ENCODE measurements at regions not wholly inside any gene's neighbourhood (a gene's known extent, or its start where the extent isn't known, plus 50 kb on each side); places are given as distances from the start of the nearest gene placed in this dataset.

DNA sequence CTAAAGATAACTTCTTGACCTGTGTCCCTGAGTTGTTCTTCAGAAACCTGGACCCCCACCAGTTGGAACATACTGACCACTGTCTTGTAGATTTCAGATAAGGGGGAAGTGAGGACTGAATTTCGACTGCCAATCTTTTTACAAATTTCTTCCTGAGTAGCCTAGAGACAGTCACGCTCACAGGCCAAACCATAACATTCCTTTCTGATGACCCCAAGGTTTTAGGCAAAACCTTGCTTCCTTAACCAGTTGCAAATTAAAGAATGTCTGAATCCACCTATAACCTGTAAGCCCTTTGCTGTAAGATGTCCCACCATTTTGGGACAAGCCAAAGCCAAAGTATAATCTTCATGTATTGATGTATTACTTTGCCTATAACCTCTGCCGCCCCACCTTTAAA, 306.9 kb downstream of the LRFN2 start:
- Mint-ChIP-seq H3K9me3 (ENCODE audit: unreplicated experiment) (peaks cover 2% of the 10 kb centered on the region), H3K27me3 (ENCODE audit: unreplicated experiment) (peaks cover 2% of the 10 kb centered on the region), H3K4me1 (ENCODE audit: low read depth, unreplicated experiment) (peaks cover 6% of the 10 kb centered on the region), H3K4me3 (ENCODE audit: unreplicated experiment) (no peak overlapping the region), H3K36me3 (ENCODE audit: unreplicated experiment) (peaks cover 4% of the 10 kb centered on the region), H3K27ac (ENCODE audit: unreplicated experiment) (no peak overlapping the region)
- TF ChIP-seq, protein P1, sequence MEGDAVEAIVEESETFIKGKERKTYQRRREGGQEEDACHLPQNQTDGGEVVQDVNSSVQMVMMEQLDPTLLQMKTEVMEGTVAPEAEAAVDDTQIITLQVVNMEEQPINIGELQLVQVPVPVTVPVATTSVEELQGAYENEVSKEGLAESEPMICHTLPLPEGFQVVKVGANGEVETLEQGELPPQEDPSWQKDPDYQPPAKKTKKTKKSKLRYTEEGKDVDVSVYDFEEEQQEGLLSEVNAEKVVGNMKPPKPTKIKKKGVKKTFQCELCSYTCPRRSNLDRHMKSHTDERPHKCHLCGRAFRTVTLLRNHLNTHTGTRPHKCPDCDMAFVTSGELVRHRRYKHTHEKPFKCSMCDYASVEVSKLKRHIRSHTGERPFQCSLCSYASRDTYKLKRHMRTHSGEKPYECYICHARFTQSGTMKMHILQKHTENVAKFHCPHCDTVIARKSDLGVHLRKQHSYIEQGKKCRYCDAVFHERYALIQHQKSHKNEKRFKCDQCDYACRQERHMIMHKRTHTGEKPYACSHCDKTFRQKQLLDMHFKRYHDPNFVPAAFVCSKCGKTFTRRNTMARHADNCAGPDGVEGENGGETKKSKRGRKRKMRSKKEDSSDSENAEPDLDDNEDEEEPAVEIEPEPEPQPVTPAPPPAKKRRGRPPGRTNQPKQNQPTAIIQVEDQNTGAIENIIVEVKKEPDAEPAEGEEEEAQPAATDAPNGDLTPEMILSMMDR (IDR thresholded peaks at IDR 0.05; ENCODE audit: partially characterized antibody, unreplicated experiment), result no peak
- no peak for DNase-seq

DNA sequence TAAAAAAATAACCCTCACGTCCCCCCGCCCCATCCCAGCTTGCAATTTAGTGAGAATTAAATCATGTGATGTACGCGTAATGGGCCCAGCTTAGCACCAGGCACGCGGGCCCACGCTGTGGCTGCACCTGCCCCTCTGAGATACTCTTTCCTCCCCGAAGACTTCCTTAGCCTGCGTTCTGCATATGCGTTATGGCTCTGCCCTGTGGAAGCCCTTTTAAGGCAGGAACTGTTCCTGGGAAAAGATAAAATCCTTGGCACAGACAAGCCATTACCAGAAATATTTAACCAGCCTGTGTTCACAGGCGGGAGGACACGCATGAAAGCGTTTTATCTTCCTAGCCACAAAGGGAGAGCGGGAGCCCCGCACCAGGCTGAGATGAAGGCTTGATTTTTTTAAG, 311.0 kb downstream of the LRFN2 start:
- peaks cover 2% of the 10 kb centered on the region for H3K27me3 Mint-ChIP-seq (ENCODE audit: unreplicated experiment)
- no peak overlapping the region for H3K4me3 Mint-ChIP-seq (ENCODE audit: unreplicated experiment)
- TF ChIP-seq, protein P1 (IDR thresholded peaks at IDR 0.05; ENCODE audit: partially characterized antibody, unreplicated experiment), result no peak
- peaks cover 6% of the 10 kb centered on the region for H3K4me1 Mint-ChIP-seq (ENCODE audit: low read depth, unreplicated experiment)
- H3K36me3 Mint-ChIP-seq (ENCODE audit: unreplicated experiment), result no peaks in the 10 kb centered on the region
- H3K9me3 Mint-ChIP-seq (ENCODE audit: unreplicated experiment), result peaks cover 2% of the 10 kb centered on the region
- H3K27ac Mint-ChIP-seq (ENCODE audit: unreplicated experiment), result no peak overlapping the region
- DNase-seq, result no peak

DNA sequence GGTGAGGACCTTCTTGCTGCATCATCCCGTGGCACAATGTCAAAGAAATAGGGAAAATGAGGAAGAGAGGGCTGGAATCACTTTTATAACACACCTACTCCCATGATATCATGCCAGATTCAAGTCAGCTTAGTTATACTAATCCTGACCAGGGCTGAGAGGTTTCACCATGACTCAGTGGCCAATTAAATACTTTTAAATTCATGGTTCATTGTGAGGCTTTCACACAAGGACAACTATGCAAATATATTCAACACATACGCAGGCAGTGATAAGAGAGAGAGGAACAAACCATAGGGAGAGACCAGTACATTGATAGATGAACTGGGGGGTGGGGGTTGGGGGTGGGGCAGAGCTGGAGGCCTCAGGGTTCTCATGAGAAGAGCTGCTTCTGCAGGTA, 313.1 kb downstream of the LRFN2 start:
- Mint-ChIP-seq H3K27ac (ENCODE audit: unreplicated experiment) (no peak overlapping the region), H3K4me1 (ENCODE audit: low read depth, unreplicated experiment) (peaks cover 6% of the 10 kb centered on the region), H3K4me3 (ENCODE audit: unreplicated experiment) (no peak overlapping the region), H3K27me3 (ENCODE audit: unreplicated experiment) (peaks cover 3% of the 10 kb centered on the region), H3K36me3 (ENCODE audit: unreplicated experiment) (no peaks in the 10 kb centered on the region), H3K9me3 (ENCODE audit: unreplicated experiment) (peaks cover 2% of the 10 kb centered on the region)
- TF ChIP-seq, protein P1 (IDR thresholded peaks at IDR 0.05; ENCODE audit: partially characterized antibody, unreplicated experiment), result no peak
- DNase-seq, result no peak

DNA sequence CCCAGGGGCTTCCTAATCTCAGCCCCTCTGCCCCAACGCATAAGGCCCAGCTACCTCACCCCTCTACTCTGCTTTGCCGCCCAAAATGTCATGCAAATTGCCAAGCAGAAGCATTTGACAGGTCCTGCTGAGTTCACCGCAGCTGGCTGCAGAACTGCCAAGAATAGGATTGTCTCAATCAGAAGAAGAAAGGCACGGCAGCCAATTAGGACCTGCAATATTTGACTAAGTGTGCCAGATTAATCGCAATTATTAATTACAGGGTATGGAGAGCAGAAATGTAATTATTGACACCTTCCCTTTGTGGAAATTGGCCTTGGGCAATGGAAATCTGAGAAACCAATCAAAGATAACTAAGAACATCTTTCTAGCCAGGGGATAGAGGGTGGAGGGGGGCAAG, 318.6 kb downstream of the LRFN2 start:
- TF ChIP-seq, protein P1 (IDR thresholded peaks at IDR 0.05; ENCODE audit: partially characterized antibody, unreplicated experiment), result no peak
- H3K4me1 Mint-ChIP-seq (ENCODE audit: low read depth, unreplicated experiment), result no peaks in the 10 kb centered on the region
- H3K27ac Mint-ChIP-seq (ENCODE audit: unreplicated experiment), result no peak overlapping the region
- no peak overlapping the region for H3K4me3 Mint-ChIP-seq (ENCODE audit: unreplicated experiment)
- no peak for DNase-seq
- H3K9me3 Mint-ChIP-seq (ENCODE audit: unreplicated experiment), result no peaks in the 10 kb centered on the region
- H3K36me3 Mint-ChIP-seq (ENCODE audit: unreplicated experiment), result no peaks in the 10 kb centered on the region
- peaks cover 2% of the 10 kb centered on the region for H3K27me3 Mint-ChIP-seq (ENCODE audit: unreplicated experiment)

DNA sequence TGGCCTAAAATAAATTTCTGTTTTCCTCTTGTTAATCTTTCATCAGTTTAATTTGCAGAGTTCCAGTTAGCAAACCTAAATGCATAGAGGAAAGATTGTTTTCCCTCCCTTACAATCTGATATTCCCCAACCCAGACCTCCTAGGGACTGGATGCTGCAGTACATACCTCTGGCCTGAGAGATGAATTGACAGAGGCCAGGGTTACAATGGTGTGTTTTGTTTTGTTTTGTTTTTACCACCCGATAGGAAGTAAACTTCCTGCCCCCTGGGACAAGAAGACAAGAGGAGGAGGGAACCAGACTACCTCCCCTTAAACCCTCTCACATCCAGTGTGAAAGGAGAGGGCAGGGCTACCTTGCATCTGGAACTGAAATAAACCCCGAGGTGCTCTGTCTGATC, 319.0 kb downstream of the LRFN2 start:
- Mint-ChIP-seq H3K4me1 (ENCODE audit: low read depth, unreplicated experiment) (no peaks in the 10 kb centered on the region), H3K36me3 (ENCODE audit: unreplicated experiment) (no peaks in the 10 kb centered on the region), H3K4me3 (ENCODE audit: unreplicated experiment) (no peak overlapping the region), H3K27me3 (ENCODE audit: unreplicated experiment) (peaks cover 2% of the 10 kb centered on the region), H3K27ac (ENCODE audit: unreplicated experiment) (no peak overlapping the region), H3K9me3 (ENCODE audit: unreplicated experiment) (no peaks in the 10 kb centered on the region)
- DNase-seq, result no peak
- TF ChIP-seq, protein P1 (IDR thresholded peaks at IDR 0.05; ENCODE audit: partially characterized antibody, unreplicated experiment), result no peak
